Upper lobe of left lung (tissue), 6 donors: ENCODE measurements at regions not wholly inside any gene's neighbourhood (a gene's known extent, or its start where the extent isn't known, plus 50 kb on each side); places are given as distances from the start of the nearest gene placed in this dataset.

Source experiments
- ATAC-seq, 2 donors: fragments of 200-7000 bp; cut with Tn5 transposase; one replicate each; pipeline ENCODE4 v1.9.1; 2022; ENCODE audit warnings: mild to moderate bottlenecking in 2 of 2, moderate library complexity in 2 of 2; ENCODE audit not compliant: low FRiP score in 2 of 2
- DNase-seq, 2 donors: peaks; one replicate each; pipeline ENCODE4 v3.0.0-alpha.2; 2019 to 2020
- H3K27ac ChIP-seq, 4 donors: fragments of 200-600 bp; sonication (generic); one replicate each; pipeline ENCODE4 v1.5.1; 2016 to 2019
- H3K27me3 ChIP-seq, 4 donors: fragments of 200-600 bp; sonication (generic); one replicate each; pipeline ENCODE4 v1.5.1; 2017 to 2019
- H3K36me3 ChIP-seq, 4 donors: fragments of 200-600 bp; sonication (generic); one replicate each; pipeline ENCODE4 v1.5.1; 2016 to 2019
- H3K4me1 ChIP-seq, 4 donors: fragments of 200-600 bp; sonication (generic); one replicate each; pipeline ENCODE4 v1.5.1; 2018 to 2019
- H3K4me3 ChIP-seq, 4 donors: fragments of 200-600 bp; sonication (generic); one replicate each; pipeline ENCODE4 v1.5.1; 2017 to 2019; ENCODE audit warnings: mild to moderate bottlenecking in 2 of 4, moderate library complexity in 1 of 4
- H3K9me3 ChIP-seq, 4 donors: fragments of 200-600 bp; sonication (generic); one replicate each; pipeline ENCODE4 v1.5.1; 2018 to 2019
- CTCF ChIP-seq, 6 experiments: fragments of 450-650 bp in 4 of 6; fragments of 200-600 bp in 2 of 6; sonication (generic) in 2 of 6; IDR thresholded peaks; one replicate each; pipeline ENCODE4 v1.5.1; 2016 to 2019; ENCODE audit warnings: antibody characterized with exemption in 6 of 6
- EP300 ChIP-seq, 4 donors: sonication (generic); formaldehyde crosslinking; IDR thresholded peaks; one replicate each; pipeline ENCODE4 v1.5.1; 2017; ENCODE audit warnings: antibody characterized with exemption in 4 of 4, control low read depth in 2 of 4
- POLR2A ChIP-seq, 4 donors: fragments of 450-650 bp; IDR thresholded peaks; one replicate each; pipeline ENCODE4 v1.5.1; 2016 to 2017; ENCODE audit warnings: antibody characterized with exemption in 4 of 4, mild to moderate bottlenecking in 2 of 4
- POLR2AphosphoS5 ChIP-seq, 2 donors: sonication (generic); formaldehyde crosslinking; IDR thresholded peaks; one replicate each; pipeline ENCODE4 v1.5.1; 2017; ENCODE audit warnings: antibody characterized with exemption in 2 of 2
- WGBS, 2 donors: methylation state at CpG; one replicate each; pipeline ENCODE4 v1.1.5; 2017 to 2018; 5-methylcytosine and 5-hydroxymethylcytosine counted together
- donor health status: DM: no; HTN: no; CAD: no; lungs with moderate emphysema.
- donor health status: DM: no; HTN: yes; CAD: no; lungs with severe emphysema.

GRCh38 chr3:153079386-153079785 lies 82.6 kb upstream of the RAP2B start:
- ATAC-seq (no peak), DNase-seq (no peak)
- H3K9me3 ChIP-seq, result no peaks in the 10 kb centered on the region
- no peaks in the 10 kb centered on the region for H3K36me3 ChIP-seq
- H3K4me1 ChIP-seq, result no peaks in the 10 kb centered on the region
- no peaks in the 10 kb centered on the region for H3K27me3 ChIP-seq
- TF ChIP-seq POLR2AphosphoS5 (IDR thresholded peaks at IDR 0.05), result no peak
- no peak for TF ChIP-seq CTCF (IDR thresholded peaks at IDR 0.05)
- no peak for TF ChIP-seq POLR2A (IDR thresholded peaks at IDR 0.05)
- H3K27ac ChIP-seq, result no peak overlapping the region
- no peak overlapping the region for H3K4me3 ChIP-seq

GRCh38 chr3:153080778-153081240 lies 81.2 kb upstream of the RAP2B start:
- TF ChIP-seq EP300 (IDR thresholded peaks at IDR 0.05), result no peak
- no peak for TF ChIP-seq POLR2A (IDR thresholded peaks at IDR 0.05)
- no peak for TF ChIP-seq POLR2AphosphoS5 (IDR thresholded peaks at IDR 0.05)
- no peak for TF ChIP-seq CTCF (IDR thresholded peaks at IDR 0.05)
- Histone ChIP-seq H3K27me3 (no peaks in the 10 kb centered on the region), H3K9me3 (no peaks in the 10 kb centered on the region), H3K27ac (no peak overlapping the region), H3K36me3 (no peaks in the 10 kb centered on the region), H3K4me1 (no peaks in the 10 kb centered on the region), H3K4me3 (no peak overlapping the region)
- 48 to 55% methylated on average over 3 of the region's 3 CpGs for WGBS, 2 donors
- DNase-seq (no peak), ATAC-seq (no peak)

GRCh38 chr3:153084431-153084830 lies 77.6 kb upstream of the RAP2B start:
- Histone ChIP-seq H3K4me3 (no peak overlapping the region), H3K4me1 (no peaks in the 10 kb centered on the region), H3K27me3 (no peaks in the 10 kb centered on the region), H3K9me3 (no peaks in the 10 kb centered on the region), H3K27ac (no peak overlapping the region), H3K36me3 (no peaks in the 10 kb centered on the region)
- ATAC-seq, result no peak
- no peak for TF ChIP-seq CTCF (IDR thresholded peaks at IDR 0.05)
- TF ChIP-seq POLR2A (IDR thresholded peaks at IDR 0.05), result no peak
- no peak for TF ChIP-seq POLR2AphosphoS5 (IDR thresholded peaks at IDR 0.05)
- TF ChIP-seq EP300 (IDR thresholded peaks at IDR 0.05), result no peak
- WGBS, 2 donors, result 80 to 88% methylated on average over 3 of the region's 3 CpGs
- DNase-seq, result no peak

- ATAC-seq, result peak in 1 of 2 donors; percentile 22
- WGBS, 2 donors, result 81 to 85% methylated on average over 7 of the region's 7 CpGs
- no peaks in the 10 kb centered on the region for H3K9me3 ChIP-seq
- no peak overlapping the region for H3K27ac ChIP-seq
- no peaks in the 10 kb centered on the region for H3K4me1 ChIP-seq
- no peak for DNase-seq
- no peaks in the 10 kb centered on the region for H3K36me3 ChIP-seq
- TF ChIP-seq POLR2AphosphoS5 (IDR thresholded peaks at IDR 0.05), result no peak
- no peak for TF ChIP-seq CTCF (IDR thresholded peaks at IDR 0.05)
- no peak for TF ChIP-seq EP300 (IDR thresholded peaks at IDR 0.05)
- TF ChIP-seq POLR2A (IDR thresholded peaks at IDR 0.05), result no peak
- H3K27me3 ChIP-seq, result no peaks in the 10 kb centered on the region
- H3K4me3 ChIP-seq, result no peak overlapping the region
Observed at GRCh38 chr3:153087595-153088566, 74.1 kb upstream of the RAP2B start.

GRCh38 chr3:153089620-153090019 lies 72.4 kb upstream of the RAP2B start:
- no peaks in the 10 kb centered on the region for H3K36me3 ChIP-seq
- no peaks in the 10 kb centered on the region for H3K9me3 ChIP-seq
- DNase-seq (no peak), ATAC-seq (no peak)
- 83 to 93% methylated on average over 2 of the region's 2 CpGs for WGBS, 2 donors
- no peaks in the 10 kb centered on the region for H3K27me3 ChIP-seq
- H3K27ac ChIP-seq, result no peak overlapping the region
- TF ChIP-seq POLR2A (IDR thresholded peaks at IDR 0.05) (no peak), CTCF (IDR thresholded peaks at IDR 0.05) (no peak), EP300 (IDR thresholded peaks at IDR 0.05) (no peak), POLR2AphosphoS5 (IDR thresholded peaks at IDR 0.05) (no peak)
- H3K4me1 ChIP-seq, result no peaks in the 10 kb centered on the region
- H3K4me3 ChIP-seq, result no peak overlapping the region
